ENCODE measurements at regions not wholly inside any gene's neighbourhood (a gene's known extent, or its start where the extent isn't known, plus 50 kb on each side); places are given as distances from the start of the nearest gene placed in this dataset.
A peak's percentile ranks its signal among the peaks of the same experiment; 100 is the strongest.

GRCh38 chr2:128714285-128714684 is 395.6 kb upstream of the HS6ST1 start:
- Histone ChIP-seq H3K4me3 (no peak overlapping the region), H3K27ac (no peak overlapping the region)
- DNase-seq (ENCODE audit: low spot score): peak; percentile 62
- no peak for TF ChIP-seq CTCF (IDR thresholded peaks at IDR 0.05)

- Histone ChIP-seq H3K4me3 (no peak overlapping the region), H3K27ac (no peak overlapping the region)
- TF ChIP-seq CTCF (IDR thresholded peaks at IDR 0.05): no peak
- DNase-seq (ENCODE audit: low spot score): peak; percentile 54
These were observed 396.2 kb upstream of the HS6ST1 start for GRCh38 chr2:128714851-128715312.

GRCh38 chr2:128715360-128715759 is 396.7 kb upstream of the HS6ST1 start:
- no peak for TF ChIP-seq CTCF (IDR thresholded peaks at IDR 0.05)
- no peak overlapping the region for H3K4me3 ChIP-seq
- no peak overlapping the region for H3K27ac ChIP-seq
- peak; percentile 28 for DNase-seq (ENCODE audit: low spot score)

- TF ChIP-seq CTCF (IDR thresholded peaks at IDR 0.05): no peak
- Histone ChIP-seq H3K4me3 (no peak overlapping the region), H3K27ac (no peak overlapping the region)
- DNase-seq (ENCODE audit: low spot score): peak; percentile 36
These were observed 397.6 kb upstream of the HS6ST1 start for GRCh38 chr2:128716299-128716721.

GRCh38 chr2:128717758-128718710 is 399.4 kb upstream of the HS6ST1 start:
- H3K4me3 ChIP-seq: no peak overlapping the region
- no peak for TF ChIP-seq CTCF (IDR thresholded peaks at IDR 0.05)
- no peak overlapping the region for H3K27ac ChIP-seq
- peak; percentile 41 for DNase-seq (ENCODE audit: low spot score)

GRCh38 chr2:128720080-128721022 is 401.7 kb upstream of the HS6ST1 start:
- Histone ChIP-seq H3K4me3 (no peak overlapping the region), H3K27ac (no peak overlapping the region)
- TF ChIP-seq CTCF (IDR thresholded peaks at IDR 0.05): no peak
- DNase-seq (ENCODE audit: low spot score): no peak

Data from coronary artery (tissue), 2 donors.